B cell (primary cell): ENCODE measurements at regions not wholly inside any gene's neighbourhood (a gene's known extent, or its start where the extent isn't known, plus 50 kb on each side); places are given as distances from the start of the nearest gene placed in this dataset.

Source experiments
- EZH2 ChIP-seq: IDR thresholded peaks from 2 replicates; pipeline ENCODE4 v1.6.1; 2012; ENCODE audit warnings: borderline replicate concordance, low read depth, mild to moderate bottlenecking, moderate library complexity, low read length; ENCODE audit not compliant: insufficient read depth, poor library complexity, severe bottlenecking
- TF ChIP-seq, protein P1 (sequence below): fragments of 200-600 bp; IDR thresholded peaks from one replicate; pipeline ENCODE4 v1.8.0; 2022; ENCODE audit warnings: antibody characterized with exemption, mild to moderate bottlenecking

DNA sequence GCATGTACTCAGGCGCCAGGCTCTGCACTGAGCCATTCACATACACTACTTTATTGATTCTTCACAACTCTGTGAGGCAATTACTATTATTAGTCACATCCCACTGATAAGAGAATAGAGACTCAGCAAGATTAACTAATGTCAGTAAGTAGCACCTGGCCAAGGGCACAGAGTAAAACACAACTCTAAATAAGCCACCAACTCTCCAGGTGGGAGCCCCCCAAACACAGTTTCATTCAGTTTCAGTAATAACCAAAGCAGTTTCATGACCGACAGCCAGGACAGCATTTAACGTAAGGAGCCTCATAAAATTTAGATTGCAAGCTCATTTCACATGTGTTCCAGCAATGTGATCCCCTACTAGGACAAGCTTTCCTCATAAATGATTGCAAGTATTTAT lies 323.1 kb upstream of the CCDC196 start:
- TF ChIP-seq, protein P1, sequence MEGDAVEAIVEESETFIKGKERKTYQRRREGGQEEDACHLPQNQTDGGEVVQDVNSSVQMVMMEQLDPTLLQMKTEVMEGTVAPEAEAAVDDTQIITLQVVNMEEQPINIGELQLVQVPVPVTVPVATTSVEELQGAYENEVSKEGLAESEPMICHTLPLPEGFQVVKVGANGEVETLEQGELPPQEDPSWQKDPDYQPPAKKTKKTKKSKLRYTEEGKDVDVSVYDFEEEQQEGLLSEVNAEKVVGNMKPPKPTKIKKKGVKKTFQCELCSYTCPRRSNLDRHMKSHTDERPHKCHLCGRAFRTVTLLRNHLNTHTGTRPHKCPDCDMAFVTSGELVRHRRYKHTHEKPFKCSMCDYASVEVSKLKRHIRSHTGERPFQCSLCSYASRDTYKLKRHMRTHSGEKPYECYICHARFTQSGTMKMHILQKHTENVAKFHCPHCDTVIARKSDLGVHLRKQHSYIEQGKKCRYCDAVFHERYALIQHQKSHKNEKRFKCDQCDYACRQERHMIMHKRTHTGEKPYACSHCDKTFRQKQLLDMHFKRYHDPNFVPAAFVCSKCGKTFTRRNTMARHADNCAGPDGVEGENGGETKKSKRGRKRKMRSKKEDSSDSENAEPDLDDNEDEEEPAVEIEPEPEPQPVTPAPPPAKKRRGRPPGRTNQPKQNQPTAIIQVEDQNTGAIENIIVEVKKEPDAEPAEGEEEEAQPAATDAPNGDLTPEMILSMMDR: no peak
- no peak for TF ChIP-seq EZH2
